ENCODE measurements at regions not wholly inside any gene's neighbourhood (a gene's known extent, or its start where the extent isn't known, plus 50 kb on each side); places are given as distances from the start of the nearest gene placed in this dataset.

GRCh38 chr3:168736202-168736601 lies 640.5 kb upstream of the GOLIM4 start:
- TF ChIP-seq CTCF (IDR thresholded peaks at IDR 0.05) (no peak), POLR2A (IDR thresholded peaks at IDR 0.05) (no peak)

All from thyroid gland (tissue), 4 donors.